ENCODE measurements at regions not wholly inside any gene's neighbourhood (a gene's known extent, or its start where the extent isn't known, plus 50 kb on each side); places are given as distances from the start of the nearest gene placed in this dataset.

DNA sequence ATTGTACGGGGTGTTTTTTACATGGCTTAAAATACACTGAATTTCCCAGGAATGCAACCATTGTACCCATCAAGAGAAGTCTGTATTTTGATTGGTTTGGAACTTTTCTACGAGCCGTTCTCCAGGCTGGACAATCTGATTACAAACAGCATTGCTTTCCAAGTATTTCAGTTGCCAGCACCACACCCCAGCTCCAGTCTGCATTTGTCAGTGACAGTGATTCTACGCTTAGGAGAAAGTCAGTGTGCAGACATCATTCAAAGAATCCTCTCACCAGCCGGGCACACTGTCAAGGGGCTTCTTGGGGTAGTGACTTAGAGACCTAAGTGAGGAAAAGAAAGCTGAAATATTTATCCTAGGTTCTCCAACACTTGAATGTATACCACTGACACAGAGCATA, 194.1 kb downstream of the ANAPC1 start:
- no peak for TF ChIP-seq POLR2AphosphoS5 (IDR thresholded peaks at IDR 0.05)
- TF ChIP-seq CTCF (IDR thresholded peaks at IDR 0.05), result no peak
- no peak for TF ChIP-seq POLR2A (IDR thresholded peaks at IDR 0.05)

All from sigmoid colon (tissue), 4 donors.